ENCODE measurements at regions not wholly inside any gene's neighbourhood (a gene's known extent, or its start where the extent isn't known, plus 50 kb on each side); places are given as distances from the start of the nearest gene placed in this dataset.

DNA sequence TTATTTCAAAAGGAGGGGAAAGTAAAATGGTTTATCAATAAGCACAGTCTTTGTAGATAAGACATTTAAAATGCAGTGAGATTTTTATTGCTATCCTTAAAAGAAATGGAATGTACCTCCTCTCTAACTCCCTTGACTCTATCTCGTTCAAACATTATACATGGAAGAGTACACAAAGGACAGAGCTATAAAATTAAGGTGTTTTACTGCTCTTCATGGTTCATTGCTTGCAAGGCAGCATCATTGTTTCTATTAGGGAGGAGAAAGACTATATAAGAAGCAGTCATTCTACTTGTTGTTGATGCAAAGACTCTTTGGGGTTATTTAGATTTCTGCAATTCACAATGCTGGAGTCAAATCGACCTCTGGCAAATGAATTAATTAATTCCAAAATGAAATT, 380.2 kb upstream of the NDST3 start:
- intact Hi-C loops (cut with micrococcal nuclease) = no loop called here
- CTCF ChIA-PET = interaction anchor here (0.6 to 0.8 kb wide), 2 partner anchors 140 to 970 kb away, joined by 3 to 4 read pairs; no protein-coding TSS in a partner anchor
- POLR2A ChIA-PET = no interaction called here
- H3K27me3 Mint-ChIP-seq (ENCODE audit: insufficient read depth, unreplicated experiment) = no peaks in the 10 kb centered on the region
- H3K4me1 Mint-ChIP-seq (ENCODE audit: insufficient read depth, unreplicated experiment) = no peaks in the 10 kb centered on the region
- H3K36me3 Mint-ChIP-seq (ENCODE audit: insufficient read depth, unreplicated experiment) = peaks cover 7% of the 10 kb centered on the region
- no peak for DNase-seq (ENCODE audit: unreplicated experiment)
- peaks cover 10% of the 10 kb centered on the region for H3K9me3 Mint-ChIP-seq (ENCODE audit: unreplicated experiment)
- no peak overlapping the region for H3K27ac Mint-ChIP-seq (ENCODE audit: low read depth, unreplicated experiment)
- TF ChIP-seq, protein P1, sequence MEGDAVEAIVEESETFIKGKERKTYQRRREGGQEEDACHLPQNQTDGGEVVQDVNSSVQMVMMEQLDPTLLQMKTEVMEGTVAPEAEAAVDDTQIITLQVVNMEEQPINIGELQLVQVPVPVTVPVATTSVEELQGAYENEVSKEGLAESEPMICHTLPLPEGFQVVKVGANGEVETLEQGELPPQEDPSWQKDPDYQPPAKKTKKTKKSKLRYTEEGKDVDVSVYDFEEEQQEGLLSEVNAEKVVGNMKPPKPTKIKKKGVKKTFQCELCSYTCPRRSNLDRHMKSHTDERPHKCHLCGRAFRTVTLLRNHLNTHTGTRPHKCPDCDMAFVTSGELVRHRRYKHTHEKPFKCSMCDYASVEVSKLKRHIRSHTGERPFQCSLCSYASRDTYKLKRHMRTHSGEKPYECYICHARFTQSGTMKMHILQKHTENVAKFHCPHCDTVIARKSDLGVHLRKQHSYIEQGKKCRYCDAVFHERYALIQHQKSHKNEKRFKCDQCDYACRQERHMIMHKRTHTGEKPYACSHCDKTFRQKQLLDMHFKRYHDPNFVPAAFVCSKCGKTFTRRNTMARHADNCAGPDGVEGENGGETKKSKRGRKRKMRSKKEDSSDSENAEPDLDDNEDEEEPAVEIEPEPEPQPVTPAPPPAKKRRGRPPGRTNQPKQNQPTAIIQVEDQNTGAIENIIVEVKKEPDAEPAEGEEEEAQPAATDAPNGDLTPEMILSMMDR (IDR thresholded peaks at IDR 0.05; ENCODE audit: unreplicated experiment) = no peak
- BruUV-seq (replicated peaks) = no TSS peak
- no peak overlapping the region for H3K4me3 Mint-ChIP-seq (ENCODE audit: unreplicated experiment)

DNA sequence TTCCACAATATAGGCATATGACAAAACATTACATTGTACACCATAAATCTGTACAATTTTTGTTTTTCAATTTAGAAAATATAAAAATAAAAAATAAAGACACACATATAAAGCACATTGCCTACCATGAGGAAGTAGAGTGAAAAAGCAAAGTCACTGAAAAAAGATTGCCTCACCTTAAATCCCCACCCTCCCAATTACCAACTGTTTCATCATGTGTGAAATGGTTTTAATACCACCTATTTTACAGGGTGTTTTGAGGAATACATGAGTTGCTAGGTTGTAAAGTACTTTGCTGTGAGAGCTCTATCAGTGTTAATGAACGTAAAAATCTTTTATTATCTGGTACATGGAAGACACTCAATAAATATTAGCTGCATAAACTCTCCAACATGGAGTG, 373.6 kb upstream of the NDST3 start:
- H3K36me3 Mint-ChIP-seq (ENCODE audit: insufficient read depth, unreplicated experiment) = peaks cover 7% of the 10 kb centered on the region
- ChIA-PET CTCF (interaction anchor here (0.6 to 0.7 kb wide), 2 partner anchors 492 to 495 kb away, joined by 3 read pairs; no protein-coding TSS in a partner anchor), POLR2A (no interaction called here)
- no peak for DNase-seq (ENCODE audit: unreplicated experiment)
- H3K9me3 Mint-ChIP-seq (ENCODE audit: unreplicated experiment) = peaks cover 14% of the 10 kb centered on the region
- no peak overlapping the region for H3K4me3 Mint-ChIP-seq (ENCODE audit: unreplicated experiment)
- no TSS peak for BruUV-seq (replicated peaks)
- TF ChIP-seq, protein P1 (IDR thresholded peaks at IDR 0.05; ENCODE audit: unreplicated experiment) = no peak
- H3K4me1 Mint-ChIP-seq (ENCODE audit: insufficient read depth, unreplicated experiment) = no peaks in the 10 kb centered on the region
- H3K27me3 Mint-ChIP-seq (ENCODE audit: insufficient read depth, unreplicated experiment) = no peaks in the 10 kb centered on the region
- no peak overlapping the region for H3K27ac Mint-ChIP-seq (ENCODE audit: low read depth, unreplicated experiment)
- intact Hi-C loops (cut with micrococcal nuclease) = no loop called here

DNA sequence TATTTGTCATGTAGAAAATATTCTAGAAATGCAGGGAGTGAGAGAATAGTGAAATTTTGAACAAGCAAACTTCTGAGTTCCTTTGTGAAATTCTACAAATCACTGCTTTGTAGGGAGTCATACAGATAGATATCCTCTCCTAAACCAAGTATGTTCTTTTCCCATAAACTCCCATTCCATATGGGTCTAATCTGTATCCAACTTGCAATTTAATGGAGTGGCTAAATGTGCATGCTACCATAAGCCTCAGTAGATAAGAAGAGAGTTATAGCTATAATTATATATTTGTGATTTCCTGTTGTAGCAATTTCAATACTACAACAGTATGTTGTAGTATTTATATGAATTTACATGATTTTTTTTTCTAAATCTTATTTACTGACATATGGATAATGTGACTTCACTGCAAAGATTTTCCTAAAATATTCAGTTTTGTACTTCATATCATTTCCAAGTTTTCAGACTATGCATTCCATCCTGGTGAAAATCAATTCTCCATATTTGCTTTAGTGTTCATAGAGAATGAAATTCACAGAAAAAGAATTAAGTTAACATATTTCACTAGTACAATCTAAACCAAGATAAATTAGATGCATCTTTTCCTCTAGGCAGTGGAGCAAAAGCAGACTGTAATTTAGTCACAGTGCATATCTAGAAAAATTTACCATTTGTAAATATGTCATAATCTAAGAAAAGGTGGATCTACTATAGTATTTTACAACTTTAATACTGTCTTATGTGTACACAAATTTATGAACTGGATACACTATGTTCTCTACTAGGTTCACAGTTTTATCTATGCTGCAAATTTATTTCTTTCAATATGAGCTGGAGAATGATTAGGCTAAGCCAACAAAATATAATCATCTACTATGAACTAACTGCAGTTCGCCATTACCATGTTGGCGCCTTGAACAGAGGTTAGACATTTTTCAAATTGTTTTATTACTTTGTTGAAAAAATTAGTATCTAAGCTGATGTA, 372.9 kb upstream of the NDST3 start:
- H3K27me3 Mint-ChIP-seq (ENCODE audit: insufficient read depth, unreplicated experiment) = no peaks in the 10 kb centered on the region
- TF ChIP-seq, protein P1 (IDR thresholded peaks at IDR 0.05; ENCODE audit: unreplicated experiment) = no peak
- peaks cover 7% of the 10 kb centered on the region for H3K36me3 Mint-ChIP-seq (ENCODE audit: insufficient read depth, unreplicated experiment)
- DNase-seq (ENCODE audit: unreplicated experiment) = no peak
- no peaks in the 10 kb centered on the region for H3K4me1 Mint-ChIP-seq (ENCODE audit: insufficient read depth, unreplicated experiment)
- intact Hi-C loops (cut with micrococcal nuclease) = no loop called here
- ChIA-PET CTCF (interaction anchor here (0.6 to 0.7 kb wide), 2 partner anchors 496 to 1588 kb away, joined by 3 to 4 read pairs; no protein-coding TSS in a partner anchor), POLR2A (no interaction called here)
- H3K27ac Mint-ChIP-seq (ENCODE audit: low read depth, unreplicated experiment) = no peak overlapping the region
- H3K9me3 Mint-ChIP-seq (ENCODE audit: unreplicated experiment) = peaks cover 14% of the 10 kb centered on the region
- H3K4me3 Mint-ChIP-seq (ENCODE audit: unreplicated experiment) = no peak overlapping the region
- no TSS peak for BruUV-seq (replicated peaks)

DNA sequence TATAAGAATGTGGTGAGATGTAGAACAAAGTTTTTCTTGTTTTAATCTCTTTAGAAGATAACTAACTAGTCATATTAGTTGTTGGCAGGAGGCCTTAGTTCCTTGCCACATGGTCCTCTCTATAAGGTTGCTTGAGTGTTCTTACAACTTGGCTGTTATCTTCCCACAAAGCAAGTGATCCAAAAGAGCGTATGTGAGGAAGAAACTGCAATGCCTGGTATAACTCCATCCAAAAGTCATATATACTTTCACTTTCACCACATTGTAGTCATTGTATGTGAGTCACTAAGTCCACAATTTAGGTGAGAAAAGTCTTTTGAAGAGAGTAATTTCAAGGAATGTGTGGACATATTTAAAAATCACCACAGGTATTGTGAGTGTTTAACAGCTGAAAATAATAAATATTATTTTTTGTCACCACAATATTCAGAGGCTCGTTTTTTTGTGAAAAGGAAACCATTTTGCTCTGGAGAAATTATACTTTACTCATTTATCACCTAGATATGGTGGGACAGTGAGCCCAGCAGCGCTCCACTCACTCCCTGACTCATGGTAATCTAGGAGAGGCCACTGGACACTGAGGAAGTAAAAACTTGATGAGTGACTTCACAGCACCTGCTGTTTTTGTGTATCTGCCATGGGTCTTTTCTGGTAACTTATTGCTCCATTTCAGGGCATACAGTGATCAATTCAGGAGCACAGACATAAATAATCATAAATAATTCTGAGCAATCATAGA, 369.4 kb upstream of the NDST3 start:
- ChIA-PET POLR2A (interaction anchor here (0.7 kb wide), 1 partner anchor 24 kb away, joined by 3 read pairs; no protein-coding TSS in a partner anchor), CTCF (interaction anchor here (0.7 to 0.8 kb wide), 2 partner anchors 70 to 111 kb away, joined by 3 read pairs; no protein-coding TSS in a partner anchor)
- Mint-ChIP-seq H3K36me3 (ENCODE audit: insufficient read depth, unreplicated experiment) (no peaks in the 10 kb centered on the region), H3K4me1 (ENCODE audit: insufficient read depth, unreplicated experiment) (no peaks in the 10 kb centered on the region), H3K27me3 (ENCODE audit: insufficient read depth, unreplicated experiment) (no peaks in the 10 kb centered on the region), H3K9me3 (ENCODE audit: unreplicated experiment) (no peaks in the 10 kb centered on the region), H3K4me3 (ENCODE audit: unreplicated experiment) (no peak overlapping the region), H3K27ac (ENCODE audit: low read depth, unreplicated experiment) (no peak overlapping the region)
- TF ChIP-seq, protein P1 (IDR thresholded peaks at IDR 0.05; ENCODE audit: unreplicated experiment) = no peak
- intact Hi-C loops (cut with micrococcal nuclease) = no loop called here
- peak; percentile 27 for DNase-seq (ENCODE audit: unreplicated experiment)
- BruUV-seq (replicated peaks) = no TSS peak

Measured in MCF 10A (cell line).